Central memory CD4-positive, alpha-beta T cell (primary cell): ENCODE measurements at regions not wholly inside any gene's neighbourhood (a gene's known extent, or its start where the extent isn't known, plus 50 kb on each side); places are given as distances from the start of the nearest gene placed in this dataset.
"Not testable (repeated sequence)": the region's sequence is repeated elsewhere in the genome, so short reads cannot be mapped to it uniquely, and the experiment has no call there.

Source experiments
- DNase-seq: peaks from one replicate; pipeline ENCODE4 v3.0.0; 2022

DNA sequence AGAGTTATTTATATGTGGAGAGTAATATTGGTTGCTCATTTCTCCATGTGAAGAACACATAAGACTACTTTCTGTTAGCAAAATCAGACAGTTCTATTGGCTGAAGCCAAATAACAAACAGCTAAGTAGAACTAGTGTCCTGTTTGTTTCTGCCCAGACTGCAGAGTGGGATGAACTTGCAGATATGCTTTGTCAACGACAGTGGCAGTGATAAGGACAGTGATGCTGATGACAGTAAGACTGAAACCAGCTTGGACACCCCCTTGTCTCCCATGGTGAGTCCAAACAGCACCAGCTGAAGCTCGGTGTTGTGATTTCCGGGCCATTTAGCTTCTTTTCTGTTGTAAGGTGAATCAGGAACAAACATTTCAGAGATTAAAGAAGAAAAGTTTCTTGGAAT lies 102.6 kb upstream of the IL12A start:
- DNase-seq: no peak

DNA sequence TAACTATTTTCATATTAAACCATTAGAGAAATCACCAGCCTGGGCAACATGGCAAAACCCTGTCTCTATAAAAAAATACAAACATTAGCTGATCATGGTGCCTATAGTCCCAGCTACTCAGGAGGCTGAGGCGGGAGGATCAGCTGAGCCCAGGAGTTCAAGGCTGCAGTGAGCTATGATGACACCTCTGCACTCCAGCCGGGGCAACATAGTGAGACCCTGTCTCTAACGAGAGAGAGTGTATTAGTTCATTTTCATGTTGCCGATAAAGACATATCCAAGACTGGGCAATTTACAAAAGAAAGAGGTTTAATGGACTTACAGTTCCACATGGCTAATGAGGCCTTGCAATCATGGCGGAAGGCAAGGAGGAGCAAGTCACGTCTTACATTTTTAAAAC lies 102.1 kb upstream of the IL12A start:
- not testable (repeated sequence) for DNase-seq

DNA sequence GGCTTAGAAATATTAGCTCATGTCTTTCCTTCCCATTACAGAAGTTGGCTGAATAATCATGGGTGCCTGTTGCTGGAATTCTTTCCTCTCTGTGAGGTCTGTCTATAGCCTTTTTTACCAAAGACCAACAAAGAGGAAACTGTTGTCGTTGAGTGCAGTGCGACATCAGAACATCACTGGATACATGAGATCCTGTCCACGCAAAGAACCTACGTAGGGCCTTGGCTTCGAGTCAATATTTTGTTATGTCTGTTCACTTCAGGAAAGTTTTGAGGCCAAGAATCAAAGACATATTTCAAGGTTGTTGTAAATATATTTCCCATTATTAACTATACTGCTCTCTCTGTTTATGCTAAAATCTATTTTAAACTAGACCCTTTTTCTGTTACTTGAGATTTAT lies 101.5 kb upstream of the IL12A start:
- no peak for DNase-seq

DNA sequence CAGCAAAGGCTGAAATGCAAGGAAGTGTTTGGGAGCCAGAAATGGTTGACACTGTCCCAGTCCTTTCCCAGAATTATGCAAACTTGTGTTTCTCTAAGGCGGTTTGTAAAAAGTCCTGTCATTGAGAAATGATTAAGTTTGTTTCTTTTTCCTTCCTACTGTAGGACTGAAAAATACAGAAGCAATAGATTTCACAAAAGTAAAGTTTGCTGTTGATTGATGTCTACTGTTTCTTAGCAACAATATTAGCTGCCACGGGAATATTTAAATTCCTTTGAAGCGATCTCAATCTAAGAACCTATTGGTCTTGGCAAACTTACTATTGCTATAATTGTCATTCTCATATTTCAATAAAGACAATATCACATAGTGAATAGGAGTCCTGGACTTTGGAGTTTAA lies 100.7 kb upstream of the IL12A start:
- DNase-seq: no peak

DNA sequence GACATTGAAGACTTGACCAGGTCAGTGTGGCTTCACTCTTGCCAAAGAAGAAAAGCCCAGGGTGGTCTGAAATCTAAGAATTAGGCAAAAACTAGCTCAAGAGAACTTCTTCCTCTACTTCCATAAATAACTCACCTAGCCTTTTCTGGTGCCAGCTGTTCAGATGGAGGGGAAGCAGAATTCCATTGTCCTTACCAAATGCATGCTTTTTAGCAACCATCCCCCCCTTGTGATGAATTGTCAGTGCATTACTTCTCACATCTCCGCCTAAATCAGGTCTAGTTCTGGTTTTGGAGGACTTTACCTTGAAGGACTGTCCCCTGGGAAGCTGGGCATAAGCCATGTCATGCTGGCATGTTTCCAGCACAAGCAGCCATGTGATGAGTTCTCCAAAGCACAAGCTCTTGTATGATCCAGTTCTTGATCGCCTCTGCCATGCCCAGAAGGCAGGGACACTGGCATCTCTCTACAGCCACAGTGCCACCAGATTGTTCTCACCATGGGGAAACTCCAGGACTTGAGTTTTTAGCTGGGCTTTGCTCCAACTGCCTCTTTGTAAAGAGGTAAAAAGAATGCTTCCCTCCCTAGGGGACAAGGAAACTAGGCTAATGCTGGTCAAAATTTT lies 96.4 kb upstream of the IL12A start:
- DNase-seq: no peak

DNA sequence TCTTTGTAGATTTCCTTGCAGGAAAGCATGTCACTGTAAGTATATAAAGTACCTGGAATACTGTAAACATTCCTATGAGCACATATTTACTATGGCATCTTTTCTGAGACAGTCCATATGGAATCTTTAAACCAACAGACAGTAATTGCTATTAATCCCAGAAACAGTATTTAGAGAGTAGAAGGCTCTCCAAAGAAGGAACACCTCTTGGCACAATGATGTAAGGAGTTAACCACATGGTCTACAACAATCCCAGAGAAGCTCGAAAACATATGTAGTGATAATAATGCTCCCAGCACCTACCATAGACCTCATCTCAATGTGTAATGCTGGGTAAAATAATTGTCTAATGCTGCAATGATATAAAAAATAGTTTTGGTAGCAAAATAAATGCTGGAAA lies 95.8 kb upstream of the IL12A start:
- no peak for DNase-seq

DNA sequence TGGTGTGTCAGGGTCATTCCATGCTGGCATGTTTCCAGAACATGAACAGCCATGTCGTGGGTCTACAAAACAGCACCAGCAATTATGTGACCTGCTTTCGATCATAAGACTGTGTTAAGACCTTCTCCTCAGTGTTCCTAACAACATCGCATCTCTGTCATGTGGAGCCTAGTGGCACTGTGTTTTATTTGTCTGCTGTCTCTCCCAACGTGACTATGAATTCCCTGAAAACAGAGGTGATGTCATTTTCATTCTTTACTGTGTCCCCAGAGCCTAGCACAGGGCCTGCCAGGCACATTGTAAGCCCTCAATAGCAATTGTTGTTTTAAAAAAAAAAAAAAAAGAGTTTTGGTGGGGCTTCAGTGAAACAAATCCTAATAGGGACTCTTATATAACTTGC lies 94.2 kb upstream of the IL12A start:
- no peak for DNase-seq

DNA sequence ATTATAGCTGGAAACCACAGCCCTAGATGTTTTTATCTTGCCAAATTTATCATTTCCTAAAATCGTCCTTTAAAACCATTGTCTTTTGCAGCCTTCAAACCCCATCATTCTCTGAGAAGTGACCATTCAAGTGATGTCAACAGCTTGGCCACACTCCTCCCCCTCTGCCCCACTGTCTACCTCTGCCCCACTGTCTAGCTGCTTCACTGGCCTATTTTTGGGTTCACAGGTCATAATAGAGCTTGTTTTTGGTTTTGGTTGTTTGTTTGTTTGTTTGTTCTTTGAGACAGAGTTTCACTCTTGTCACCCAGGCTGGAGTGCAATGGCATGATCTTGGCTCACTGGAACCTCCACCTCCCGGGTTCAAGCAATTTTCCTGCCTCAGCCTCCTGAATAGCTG lies 93.2 kb upstream of the IL12A start:
- no peak for DNase-seq

DNA sequence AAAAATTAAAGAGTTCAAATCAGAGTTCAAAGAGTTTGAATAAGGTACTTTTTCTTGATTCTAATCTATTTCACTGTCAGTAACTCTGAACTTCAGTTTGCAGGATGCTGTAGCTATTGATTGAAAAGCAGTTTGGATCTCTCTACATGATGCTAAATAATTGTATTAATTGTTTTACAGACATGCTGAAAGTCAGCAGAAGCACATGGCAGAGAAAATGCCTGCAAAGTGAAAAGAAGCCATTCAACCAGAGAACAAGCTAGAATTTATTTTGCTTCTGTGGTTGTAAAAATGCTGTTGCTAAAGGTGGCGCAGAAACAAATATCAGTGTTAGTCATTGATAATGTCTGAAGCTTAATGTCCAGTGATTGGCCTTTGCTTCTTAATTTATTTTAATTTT lies 92.1 kb upstream of the IL12A start:
- DNase-seq: no peak

DNA sequence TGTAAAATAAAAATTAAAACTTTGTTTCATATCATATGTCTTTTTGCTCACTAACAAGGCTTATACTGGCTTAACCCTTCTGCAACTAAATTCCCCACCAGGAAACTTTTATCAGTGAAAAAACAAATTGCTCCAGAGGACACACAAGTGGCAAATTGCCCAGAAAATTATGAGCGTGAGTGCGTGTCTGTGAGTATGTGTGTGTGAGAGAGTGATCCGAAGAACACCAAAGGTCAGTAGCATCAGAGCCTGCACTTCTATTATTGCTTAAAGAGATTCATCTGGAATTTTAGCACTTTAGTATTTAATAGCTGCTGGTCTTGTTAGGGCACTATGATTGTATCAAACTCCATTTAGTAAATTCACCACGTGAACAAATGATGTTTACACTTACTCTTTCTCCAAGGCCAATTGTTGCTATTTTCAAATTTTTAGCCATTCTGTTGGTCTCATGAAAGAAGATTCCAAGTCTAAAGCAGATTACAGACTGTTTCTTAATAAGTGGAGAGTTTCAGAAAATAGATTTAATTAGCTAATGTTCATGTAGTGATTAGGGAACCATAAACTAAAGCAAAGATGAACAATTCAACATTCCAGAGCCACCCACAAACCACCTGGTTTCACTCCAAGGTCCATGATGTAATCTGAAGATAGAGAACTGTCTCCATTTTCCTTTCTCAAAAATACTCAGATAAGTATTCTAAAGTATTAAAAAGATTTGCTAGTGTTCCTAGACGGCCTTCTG lies 91.1 kb upstream of the IL12A start:
- no peak for DNase-seq

DNA sequence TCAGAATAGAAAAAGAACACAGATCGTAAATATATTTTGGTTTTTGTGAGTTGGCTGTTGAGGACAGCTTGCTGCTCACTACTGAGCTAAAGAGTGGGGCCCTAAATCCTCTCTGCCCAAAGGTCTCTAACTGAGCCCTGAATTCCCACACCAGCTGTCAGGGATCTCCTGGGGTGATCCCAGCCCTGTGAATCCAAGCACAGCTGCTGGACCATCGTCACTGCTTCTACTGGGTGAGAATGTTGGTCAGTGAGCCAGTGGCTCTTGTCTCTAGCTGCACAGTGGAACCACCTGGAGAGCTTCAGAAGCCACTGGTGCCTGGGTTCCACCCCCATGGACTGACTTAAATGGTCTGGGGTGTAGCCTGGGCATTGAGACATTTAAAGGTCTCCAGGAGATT lies 90.5 kb upstream of the IL12A start:
- DNase-seq: no peak

DNA sequence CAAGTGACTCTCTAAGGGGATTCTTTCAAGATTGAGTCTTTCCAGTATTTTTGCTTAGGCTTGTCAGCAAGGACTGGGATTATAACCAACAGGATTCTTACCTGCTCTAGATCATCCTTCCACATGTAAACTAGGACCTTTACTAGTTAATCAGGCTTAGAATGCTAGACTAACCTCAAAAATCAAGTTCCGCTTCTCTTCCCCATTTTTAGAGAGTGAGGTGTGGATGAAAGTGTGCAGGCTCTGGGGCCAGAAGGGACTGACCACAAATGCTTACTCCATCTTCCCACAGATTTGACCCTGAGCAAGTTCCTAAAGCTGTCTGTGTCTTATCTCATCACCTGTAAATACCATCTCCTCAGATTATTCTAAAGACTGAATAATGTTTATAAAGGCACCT lies 89.5 kb upstream of the IL12A start:
- DNase-seq: no peak

DNA sequence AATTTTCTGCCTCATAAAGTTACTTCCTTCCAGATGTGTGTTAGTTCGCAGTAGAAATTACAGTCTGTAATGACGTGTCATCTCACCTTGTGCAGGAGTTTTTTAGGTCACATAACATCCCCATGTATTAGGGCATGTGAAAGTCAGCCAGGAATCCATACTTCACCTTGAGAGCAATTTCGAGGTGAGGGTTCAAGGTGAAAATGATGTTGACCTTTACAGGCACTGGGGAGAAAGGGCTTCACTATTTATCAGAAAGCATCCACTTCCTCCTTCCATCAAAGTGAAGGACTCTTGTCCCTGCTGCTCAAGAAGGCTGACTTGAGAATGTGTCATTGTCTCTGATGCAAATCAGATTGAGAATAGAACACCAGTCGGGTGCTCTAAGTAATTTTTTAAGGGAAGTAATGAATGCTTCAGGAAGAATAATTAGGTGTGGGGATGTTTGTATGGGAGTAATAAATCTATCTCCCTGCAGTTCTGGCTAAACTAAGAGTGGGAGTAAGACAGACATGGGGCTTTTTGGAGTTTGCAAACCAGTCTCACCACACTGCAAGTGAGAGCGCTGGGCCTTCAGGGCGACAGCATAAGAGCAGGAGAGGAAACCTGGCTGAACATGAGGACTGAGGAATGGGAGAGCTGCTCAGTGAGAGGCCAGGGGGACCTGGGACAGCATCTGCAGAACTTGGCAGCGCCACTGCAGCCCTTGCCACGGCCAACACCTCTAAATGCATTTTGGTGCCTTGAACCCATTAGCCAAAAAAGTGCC lies 85.9 kb upstream of the IL12A start:
- DNase-seq: no peak

DNA sequence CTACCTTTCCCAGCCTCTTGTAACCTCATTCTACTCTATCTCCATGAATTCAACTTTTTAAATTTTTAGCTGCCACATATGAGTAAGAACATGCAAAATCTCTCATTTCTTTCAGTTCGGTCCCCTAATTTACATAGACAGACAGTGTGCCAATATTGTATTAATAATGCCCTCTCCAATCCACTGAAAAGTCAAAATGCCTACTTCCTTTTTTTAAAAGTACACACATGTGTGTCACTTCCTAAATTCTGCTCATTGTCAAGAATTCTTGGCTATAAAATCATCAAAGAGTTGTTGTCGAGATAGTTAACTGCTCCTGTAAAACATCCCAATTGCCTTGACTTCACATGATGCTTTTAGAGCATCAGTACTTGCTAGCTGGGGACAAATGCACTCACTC lies 84.2 kb upstream of the IL12A start:
- no peak for DNase-seq

DNA sequence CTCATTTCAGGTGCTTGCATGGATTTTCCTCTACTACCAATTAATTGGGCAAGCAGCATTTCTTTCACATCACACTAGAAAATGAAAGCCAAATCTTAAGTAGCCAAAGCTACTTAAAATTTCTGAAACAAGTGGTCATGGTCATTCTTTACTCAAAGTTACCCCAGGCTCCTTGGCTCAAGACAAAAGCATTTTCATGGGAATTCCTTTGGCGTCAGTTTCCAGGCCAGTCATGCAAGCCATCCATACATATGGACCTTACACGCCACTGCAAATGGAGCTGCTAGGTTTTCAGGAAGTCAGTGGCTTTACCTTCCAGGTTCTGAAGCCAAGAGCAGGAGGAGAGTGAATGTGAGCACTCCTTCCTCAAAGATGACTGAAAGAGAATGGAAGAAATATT lies 83.7 kb upstream of the IL12A start:
- no peak for DNase-seq

DNA sequence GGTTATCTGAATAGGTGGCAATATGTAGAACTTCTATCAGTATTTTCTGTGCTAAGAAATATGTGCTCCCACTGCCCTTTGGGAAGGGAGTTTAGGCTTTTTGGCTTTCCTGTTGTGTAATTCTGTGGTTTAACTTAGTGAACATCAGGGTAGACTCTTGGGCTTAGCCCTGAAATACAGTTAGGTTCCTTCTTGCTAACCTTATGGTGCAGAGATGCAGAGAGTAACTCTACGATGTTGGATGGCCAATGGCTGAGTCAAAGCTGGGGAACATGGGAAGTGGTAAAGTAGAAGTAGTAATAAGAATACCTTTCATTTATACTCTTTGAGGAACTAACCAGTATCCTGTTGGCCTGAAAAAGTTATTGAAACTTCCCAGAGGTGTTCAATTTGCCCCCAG lies 80.8 kb upstream of the IL12A start:
- DNase-seq: no peak

DNA sequence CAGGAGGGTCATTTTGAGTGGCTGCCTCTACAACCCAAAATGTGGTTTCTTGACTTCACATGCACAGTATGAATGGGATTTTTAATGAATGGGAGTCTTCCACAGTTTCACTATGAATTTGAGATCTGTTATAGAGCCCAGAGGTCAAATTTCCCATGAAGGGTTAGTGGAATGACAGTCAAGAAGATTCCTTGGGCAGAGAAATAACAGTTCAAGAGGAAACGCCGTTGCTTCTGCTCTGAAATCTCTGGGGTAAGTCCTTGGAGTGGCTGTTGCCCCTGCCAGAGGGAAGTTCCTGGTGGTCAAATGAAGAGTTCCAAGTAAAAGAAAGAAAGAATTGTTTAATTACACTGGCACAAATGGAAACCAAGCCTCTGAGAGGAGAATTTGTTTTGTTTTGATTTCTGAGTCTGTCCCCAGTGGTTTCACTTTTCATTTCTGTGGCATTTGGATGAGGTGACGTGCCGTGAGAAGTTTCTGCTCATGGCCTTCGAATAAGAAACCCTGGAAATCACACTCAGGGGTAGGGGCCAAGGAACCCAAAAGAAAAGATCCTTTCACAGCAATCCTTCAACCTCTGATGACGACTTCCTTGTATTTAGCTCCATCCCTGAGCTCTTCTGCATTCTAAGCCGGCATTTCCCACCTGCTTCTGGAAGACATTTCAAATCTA lies 77.5 kb upstream of the IL12A start:
- DNase-seq: no peak

DNA sequence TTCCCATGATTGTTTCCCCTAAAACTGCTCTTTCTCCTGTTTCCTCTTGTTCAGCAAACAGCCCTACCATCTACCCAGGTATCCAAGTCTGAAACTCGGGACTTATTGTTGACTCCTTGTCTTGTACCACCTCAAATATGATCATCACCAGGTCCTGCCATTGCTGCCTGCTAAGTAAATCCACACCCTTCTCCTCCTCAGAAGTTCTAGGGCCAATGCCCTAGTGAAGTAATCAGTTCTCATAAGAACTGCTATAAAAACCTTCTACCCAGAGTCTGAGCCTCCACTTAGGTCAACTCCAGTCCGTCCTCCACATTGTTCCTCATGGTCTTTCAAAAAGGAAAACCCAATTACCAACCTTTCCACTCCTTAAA lies 77.0 kb upstream of the IL12A start:
- no peak for DNase-seq

DNA sequence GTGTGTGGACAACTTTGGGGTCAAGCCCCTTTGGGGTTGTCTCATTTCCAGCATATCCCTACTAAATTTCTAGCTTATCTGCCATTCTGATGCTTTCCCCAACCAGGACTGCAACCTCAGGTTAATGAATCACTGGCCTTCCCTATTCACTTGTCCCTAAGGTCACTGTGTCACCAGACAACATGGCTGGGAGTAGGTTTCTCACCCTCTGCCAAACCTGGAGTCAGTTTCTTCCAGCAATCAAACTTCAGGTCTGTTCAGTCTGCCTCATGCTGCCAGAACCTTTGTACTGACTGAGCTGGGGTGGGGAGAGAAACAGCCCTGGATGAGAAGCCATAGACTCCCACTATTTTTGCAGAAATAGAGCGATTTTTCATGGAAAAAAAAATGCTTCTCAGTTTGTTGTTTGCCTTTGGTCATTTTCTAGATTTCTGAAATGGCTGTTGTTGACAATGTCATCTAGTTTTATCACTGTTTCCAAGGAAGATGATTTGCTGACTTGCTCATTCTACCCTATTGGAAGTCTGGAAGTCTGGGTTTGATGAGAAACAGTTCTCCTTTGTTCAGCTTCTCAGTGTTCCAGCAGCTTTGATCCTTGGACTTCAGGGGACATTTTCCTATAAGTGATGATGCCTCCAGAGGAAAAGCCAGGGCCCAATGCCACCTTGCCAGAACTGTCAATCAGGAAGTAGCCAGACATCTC lies 74.8 kb upstream of the IL12A start:
- no peak for DNase-seq

DNA sequence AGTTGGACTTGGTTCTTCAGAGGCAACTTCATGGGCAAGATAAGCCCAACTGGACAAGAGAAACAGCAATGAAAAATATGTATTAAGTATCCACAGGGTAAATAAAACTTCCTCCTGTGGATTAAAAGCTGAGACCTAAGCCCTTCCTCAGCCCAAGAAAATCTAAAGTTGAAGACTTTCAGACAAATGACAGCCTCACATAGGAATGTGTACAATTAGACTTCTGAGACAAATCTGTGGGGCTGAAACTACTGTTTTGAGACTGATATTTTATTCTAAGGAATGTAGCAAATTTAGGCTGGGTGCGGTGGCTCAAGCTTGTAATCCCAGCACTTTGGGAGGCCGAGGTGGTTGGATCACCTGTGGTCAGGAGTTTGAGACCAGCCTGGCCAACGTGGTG lies 74.2 kb upstream of the IL12A start:
- DNase-seq: no peak

DNA sequence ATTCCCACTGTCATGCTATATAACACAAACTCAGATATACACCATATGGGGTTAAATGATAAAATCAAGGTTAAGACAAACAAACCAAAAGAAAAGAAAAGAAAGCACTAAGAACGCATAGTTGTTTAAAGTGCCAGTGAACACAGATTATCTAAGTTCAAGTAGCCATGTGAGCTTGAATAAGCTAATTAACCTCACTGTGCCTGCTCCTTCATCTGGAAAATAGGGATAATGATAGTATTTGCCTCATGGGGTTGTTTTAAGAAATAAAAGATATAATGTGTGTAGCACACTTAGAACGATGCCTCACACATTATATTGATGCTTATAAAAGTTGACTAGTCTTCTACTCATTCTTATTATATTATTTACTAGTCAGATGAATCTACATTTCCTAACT lies 72.6 kb upstream of the IL12A start:
- no peak for DNase-seq

DNA sequence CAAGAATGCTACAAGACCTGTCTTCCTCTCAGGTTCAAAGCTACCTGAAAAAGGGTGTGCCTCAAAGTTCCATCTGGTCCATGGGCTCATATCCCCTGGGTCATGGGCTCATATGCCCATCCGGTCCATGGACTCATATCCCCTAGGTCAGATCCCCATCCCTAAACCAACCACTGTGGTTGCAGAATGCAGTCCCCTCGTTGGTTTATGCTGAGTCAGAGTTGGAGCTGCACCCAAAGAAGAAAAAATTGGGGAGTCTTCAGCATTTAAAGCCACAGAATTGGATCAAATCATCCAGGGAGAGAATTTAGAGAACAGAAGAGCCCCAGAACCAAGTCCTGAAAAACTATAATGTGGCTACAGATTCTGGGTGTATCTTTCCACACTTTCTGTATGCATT lies 71.5 kb upstream of the IL12A start:
- no peak for DNase-seq

DNA sequence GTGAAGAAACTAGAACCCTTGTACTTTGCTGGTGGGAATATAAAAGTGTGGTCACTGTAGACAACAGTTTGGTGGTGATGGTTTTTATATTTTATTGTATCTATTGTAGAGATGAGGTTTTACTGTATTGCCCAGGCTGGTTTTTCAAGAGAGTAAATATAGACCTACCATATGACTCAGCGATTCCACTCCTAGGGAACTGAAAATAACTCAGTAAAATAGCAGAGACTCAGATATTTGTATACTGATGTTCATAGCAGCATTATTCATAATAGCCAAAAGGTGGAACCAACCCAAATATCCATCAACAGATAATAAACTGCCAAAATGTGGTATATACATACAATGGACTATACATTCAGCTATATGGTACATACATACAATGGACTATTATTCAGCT lies 68.8 kb upstream of the IL12A start:
- no peak for DNase-seq
